ENCODE measurements at regions not wholly inside any gene's neighbourhood (a gene's known extent, or its start where the extent isn't known, plus 50 kb on each side); places are given as distances from the start of the nearest gene placed in this dataset.

- no peaks in the 10 kb centered on the region for H3K4me1 ChIP-seq (ENCODE audit: control insufficient read depth in 4 of 4, insufficient read depth in 4 of 4, low read length in 3 of 4)
- no peak overlapping the region for H3K27ac ChIP-seq (ENCODE audit: low read depth in 1 of 2, low read length in 2 of 2)
- no peak for DNase-seq (ENCODE audit: low spot score)
- H3K36me3 ChIP-seq (ENCODE audit: control insufficient read depth in 4 of 4, insufficient read depth in 3 of 4, low read depth in 1 of 4, low read length in 3 of 4), result no peaks in the 10 kb centered on the region
- TF ChIP-seq RAD21 (IDR thresholded peaks at IDR 0.05) (no peak), HNF4G (IDR thresholded peaks at IDR 0.05) (no peak), HNF4A (conservative IDR thresholded peaks at IDR 0.05) (no peak), EGR1 (IDR thresholded peaks at IDR 0.05; ENCODE audit: low read depth in 2 of 2) (no peak), RXRA (IDR thresholded peaks at IDR 0.05) (no peak), GABPA (IDR thresholded peaks at IDR 0.05 in 1 of 2, conservative IDR thresholded peaks at IDR 0.05 in 1 of 2) (no peak), SP1 (IDR thresholded peaks at IDR 0.05) (no peak)
- H3K4me3 ChIP-seq (ENCODE audit: low read depth in 1 of 3, low read length in 3 of 3), result no peak overlapping the region
- H3K27me3 ChIP-seq (ENCODE audit: control insufficient read depth in 4 of 4, insufficient read depth in 4 of 4, low read length in 3 of 4), result no peaks in the 10 kb centered on the region
- H3K9me3 ChIP-seq (ENCODE audit: control insufficient read depth in 4 of 4, low read length in 3 of 4), result no peaks in the 10 kb centered on the region
- no peak overlapping the region for H3K9ac ChIP-seq (ENCODE audit: low read depth in 1 of 2, low read length in 2 of 2)
- WGBS, result 85% methylated on average over 14 of the region's 14 CpGs
Observed at GRCh38 chr3:127090218-127091160, 102.4 kb upstream of the PRR23E start.

GRCh38 chr3:127091376-127091775 lies 101.6 kb upstream of the PRR23E start:
- TF ChIP-seq HNF4G (IDR thresholded peaks at IDR 0.05), result no peak
- no peak for TF ChIP-seq NR2F2 (IDR thresholded peaks at IDR 0.05)
- TF ChIP-seq CTCF (IDR thresholded peaks at IDR 0.05; ENCODE audit: low read depth, low read length, missing input control), result no peak
- TF ChIP-seq FOXA2 (IDR thresholded peaks at IDR 0.05), result no peak
- TF ChIP-seq TAF1 (conservative IDR thresholded peaks at IDR 0.05), result no peak
- no peak for TF ChIP-seq RAD21 (IDR thresholded peaks at IDR 0.05)
- TF ChIP-seq SP1 (IDR thresholded peaks at IDR 0.05), result no peak
- TF ChIP-seq ATF3 (IDR thresholded peaks at IDR 0.05), result no peak
- TF ChIP-seq MAX (IDR thresholded peaks at IDR 0.05), result no peak
- no peak for TF ChIP-seq JUND (IDR thresholded peaks at IDR 0.05)
- TF ChIP-seq HNF4A (conservative IDR thresholded peaks at IDR 0.05), result no peak
- TF ChIP-seq REST (IDR thresholded peaks at IDR 0.05), result no peak
- no peak for DNase-seq (ENCODE audit: low spot score)
- H3K36me3 ChIP-seq (ENCODE audit: control insufficient read depth in 4 of 4, insufficient read depth in 3 of 4, low read depth in 1 of 4, low read length in 3 of 4), result no peaks in the 10 kb centered on the region
- H3K9me3 ChIP-seq (ENCODE audit: control insufficient read depth in 4 of 4, low read length in 3 of 4), result peaks cover 0 to 2% (median 0%) of the 10 kb centered on the region in 4 donors
- 89% methylated on average over 8 of the region's 8 CpGs for WGBS
- H3K27me3 ChIP-seq (ENCODE audit: control insufficient read depth in 4 of 4, insufficient read depth in 4 of 4, low read length in 3 of 4), result no peaks in the 10 kb centered on the region
- no peaks in the 10 kb centered on the region for H3K4me1 ChIP-seq (ENCODE audit: control insufficient read depth in 4 of 4, insufficient read depth in 4 of 4, low read length in 3 of 4)
- H3K9ac ChIP-seq (ENCODE audit: low read depth in 1 of 2, low read length in 2 of 2), result no peak overlapping the region
- H3K4me3 ChIP-seq (ENCODE audit: low read depth in 1 of 3, low read length in 3 of 3), result no peak overlapping the region
- no peak overlapping the region for H3K27ac ChIP-seq (ENCODE audit: low read depth in 1 of 2, low read length in 2 of 2)
